Adipocyte (in vitro differentiated cells): ENCODE measurements at regions not wholly inside any gene's neighbourhood (a gene's known extent, or its start where the extent isn't known, plus 50 kb on each side); places are given as distances from the start of the nearest gene placed in this dataset.

ENCODE experiments used
- DNase-seq: peaks from one replicate; pipeline ENCODE4 v3.0.0-alpha.2; 2015; ENCODE audit warnings: low read depth
- H3K27me3 ChIP-seq: replicated peaks from 2 replicates; pipeline ENCODE4 v1.7.0; 2013; ENCODE audit warnings: mild to moderate bottlenecking, low read length, moderate library complexity; ENCODE audit not compliant: control insufficient read depth, insufficient read depth
- H3K36me3 ChIP-seq: 2 replicates; pipeline ENCODE4 v1.7.0; 2013; ENCODE audit warnings: low read length, mild to moderate bottlenecking, moderate library complexity; ENCODE audit not compliant: control insufficient read depth, insufficient read depth, severe bottlenecking
- H3K4me1 ChIP-seq: 2 replicates; pipeline ENCODE4 v1.7.0; 2013; ENCODE audit warnings: mild to moderate bottlenecking, low read length, moderate library complexity; ENCODE audit not compliant: control insufficient read depth, insufficient read depth
- H3K4me3 ChIP-seq: 2 replicates; pipeline ENCODE4 v1.7.0; 2013; ENCODE audit warnings: mild to moderate bottlenecking, low read length, moderate library complexity
- H3K9ac ChIP-seq: 2 replicates; pipeline ENCODE4 v1.7.0; 2013; ENCODE audit warnings: mild to moderate bottlenecking, low read length, moderate library complexity
- H3K9me3 ChIP-seq: 2 replicates; pipeline ENCODE4 v1.7.0; 2013; ENCODE audit warnings: mild to moderate bottlenecking, low read length, moderate library complexity; ENCODE audit not compliant: control insufficient read depth

DNA sequence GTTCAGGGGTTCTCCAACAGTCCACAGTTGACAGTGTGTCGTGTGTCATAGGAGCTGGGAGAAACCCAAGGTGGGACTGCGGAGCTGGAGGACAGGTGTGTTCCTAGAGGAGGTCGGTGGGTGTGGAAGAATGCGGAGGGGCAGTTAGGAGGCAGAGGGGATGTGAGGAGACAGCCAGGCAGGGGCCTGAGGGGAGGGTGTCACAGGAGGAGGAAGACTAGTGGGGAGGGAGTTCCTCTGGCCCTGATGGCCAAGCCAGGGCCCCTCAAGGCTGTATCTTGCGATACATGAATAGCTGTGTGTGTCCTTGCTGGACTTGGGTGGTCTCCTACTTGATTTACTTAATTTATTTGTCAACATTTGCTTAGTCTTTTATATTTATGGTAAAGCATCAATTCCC, 519.6 kb upstream of the HS6ST1 start:
- Histone ChIP-seq H3K4me3 (no peak overlapping the region), H3K27me3 (peaks cover 9% of the 10 kb centered on the region), H3K36me3 (no peaks in the 10 kb centered on the region), H3K4me1 (no peaks in the 10 kb centered on the region), H3K9me3 (no peaks in the 10 kb centered on the region), H3K9ac (no peak overlapping the region)
- DNase-seq = no peak

DNA sequence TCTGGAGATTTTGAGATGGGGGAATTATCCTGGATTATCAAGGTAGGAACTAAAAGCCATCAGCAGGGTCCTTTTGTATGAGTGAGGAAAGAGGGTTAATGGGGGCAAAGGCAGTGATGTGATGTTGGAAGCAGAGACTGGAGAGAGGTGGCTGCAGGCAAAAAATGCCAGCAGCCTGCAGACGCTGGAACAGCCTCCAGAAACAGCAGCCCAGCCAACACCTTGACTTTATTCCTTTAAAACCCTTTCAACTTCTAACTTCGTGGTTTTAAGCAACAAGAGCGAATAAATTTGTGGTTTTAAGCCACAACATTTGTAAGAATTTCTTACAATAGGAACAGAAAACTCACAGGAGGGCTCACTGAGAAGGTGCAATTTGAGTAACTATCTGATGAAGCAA, 523.1 kb upstream of the HS6ST1 start:
- DNase-seq = no peak
- Histone ChIP-seq H3K27me3 (peaks cover 5% of the 10 kb centered on the region), H3K4me1 (no peaks in the 10 kb centered on the region), H3K36me3 (no peaks in the 10 kb centered on the region), H3K4me3 (no peak overlapping the region), H3K9me3 (no peaks in the 10 kb centered on the region), H3K9ac (no peak overlapping the region)

DNA sequence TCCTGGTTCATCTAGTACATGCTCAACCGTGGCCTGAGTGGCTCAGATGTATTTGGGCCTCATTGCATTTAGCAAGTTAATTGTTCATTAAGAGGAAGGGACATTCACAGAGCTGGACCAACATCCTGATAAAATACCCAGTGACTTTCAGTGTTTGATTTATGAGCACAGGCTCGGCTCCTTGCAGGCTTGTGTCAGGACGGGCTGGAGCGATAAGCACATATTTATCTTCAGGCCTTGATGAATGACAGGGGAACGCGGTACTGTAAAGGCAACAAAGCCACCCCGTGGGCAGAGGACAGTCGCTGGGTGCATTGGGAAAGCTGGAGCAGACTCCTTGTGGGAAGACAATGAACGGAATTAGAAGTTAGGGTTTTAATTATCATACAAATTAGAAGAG, 548.6 kb upstream of the HS6ST1 start:
- Histone ChIP-seq H3K9ac (no peak overlapping the region), H3K27me3 (peaks cover 6% of the 10 kb centered on the region), H3K36me3 (no peaks in the 10 kb centered on the region), H3K4me1 (peaks cover 7% of the 10 kb centered on the region), H3K9me3 (no peaks in the 10 kb centered on the region), H3K4me3 (no peak overlapping the region)
- DNase-seq = no peak

DNA sequence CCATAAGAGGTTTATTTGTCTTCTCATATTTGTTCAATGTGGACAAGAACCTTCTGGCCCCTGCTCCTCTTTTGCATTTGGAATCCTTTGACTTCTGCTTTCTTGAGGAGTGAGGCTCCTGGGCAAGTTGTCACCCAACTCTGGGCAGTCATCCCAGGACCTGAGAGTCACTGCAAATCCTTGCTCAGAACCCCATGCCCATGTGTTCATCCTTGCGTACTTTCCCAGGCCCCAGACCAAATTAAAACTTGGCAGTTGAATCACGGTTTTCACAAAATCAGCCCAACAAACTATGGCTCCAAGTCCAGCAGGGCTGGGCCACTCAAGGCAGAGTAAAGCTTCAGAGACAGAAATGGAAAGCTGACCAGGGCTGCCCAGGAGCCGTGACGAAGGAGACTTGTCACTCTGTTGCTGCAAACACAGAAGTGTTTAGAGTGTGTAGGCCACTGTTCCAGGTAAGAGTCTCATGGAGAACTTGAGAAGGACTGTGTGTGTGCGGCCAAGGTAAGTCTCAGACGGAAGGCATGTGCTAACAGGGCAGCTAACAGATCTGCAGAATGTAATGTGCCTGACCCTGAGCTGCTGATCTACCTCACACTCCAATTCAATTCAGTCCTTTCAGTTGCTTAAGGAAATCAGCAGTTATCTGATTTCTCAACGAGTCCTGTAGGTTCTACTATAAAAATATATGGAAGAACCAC, 549.4 kb upstream of the HS6ST1 start:
- H3K9ac ChIP-seq = no peak overlapping the region
- H3K4me1 ChIP-seq = peaks cover 7% of the 10 kb centered on the region
- H3K36me3 ChIP-seq = no peaks in the 10 kb centered on the region
- H3K27me3 ChIP-seq = peaks cover 6% of the 10 kb centered on the region
- H3K4me3 ChIP-seq = no peak overlapping the region
- no peaks in the 10 kb centered on the region for H3K9me3 ChIP-seq
- DNase-seq = no peak

DNA sequence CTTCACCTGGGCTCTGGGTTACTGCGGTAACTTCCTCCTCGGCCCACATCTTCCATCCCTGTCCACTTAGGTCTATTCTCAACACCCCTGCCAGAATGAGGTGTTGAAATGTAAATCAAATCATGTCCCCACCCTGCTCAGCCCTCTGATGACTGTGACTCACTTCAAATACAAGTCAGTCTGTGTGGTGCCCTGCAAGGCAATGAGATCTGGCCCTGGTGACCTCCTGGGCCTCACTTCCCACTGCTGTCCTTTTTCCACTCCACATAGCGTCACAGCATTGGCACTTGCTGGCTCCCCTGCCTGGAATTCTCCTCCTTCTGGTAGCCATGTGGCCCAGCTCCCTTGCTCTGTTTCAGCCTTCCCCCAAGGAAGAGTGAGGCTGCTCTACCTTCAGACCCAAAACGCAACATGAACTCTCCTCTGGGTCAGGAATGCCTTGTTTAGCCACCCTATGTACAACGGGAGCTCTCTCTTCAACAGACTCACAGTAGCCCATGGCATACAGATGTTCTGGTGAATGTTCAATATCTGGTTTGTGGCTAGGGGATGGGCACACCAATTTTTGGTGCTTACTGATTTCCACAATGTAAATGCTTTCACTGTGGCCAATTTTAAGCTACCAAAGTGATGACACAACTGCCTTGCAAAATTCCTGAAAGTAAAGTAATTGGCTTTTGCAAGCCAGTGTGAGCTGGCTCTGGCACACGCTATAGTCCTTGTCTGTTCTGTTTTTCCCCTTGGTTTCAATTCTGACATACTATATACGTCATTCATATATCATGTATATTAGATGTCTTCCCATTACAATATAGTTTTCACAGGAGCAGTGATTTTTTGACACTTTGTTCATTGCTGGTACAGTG, 550.3 kb upstream of the HS6ST1 start:
- Histone ChIP-seq H3K9me3 (no peaks in the 10 kb centered on the region), H3K4me1 (peaks cover 7% of the 10 kb centered on the region), H3K36me3 (no peaks in the 10 kb centered on the region), H3K27me3 (peaks cover 6% of the 10 kb centered on the region), H3K9ac (no peak overlapping the region), H3K4me3 (no peak overlapping the region)
- DNase-seq = peak; percentile 1

DNA sequence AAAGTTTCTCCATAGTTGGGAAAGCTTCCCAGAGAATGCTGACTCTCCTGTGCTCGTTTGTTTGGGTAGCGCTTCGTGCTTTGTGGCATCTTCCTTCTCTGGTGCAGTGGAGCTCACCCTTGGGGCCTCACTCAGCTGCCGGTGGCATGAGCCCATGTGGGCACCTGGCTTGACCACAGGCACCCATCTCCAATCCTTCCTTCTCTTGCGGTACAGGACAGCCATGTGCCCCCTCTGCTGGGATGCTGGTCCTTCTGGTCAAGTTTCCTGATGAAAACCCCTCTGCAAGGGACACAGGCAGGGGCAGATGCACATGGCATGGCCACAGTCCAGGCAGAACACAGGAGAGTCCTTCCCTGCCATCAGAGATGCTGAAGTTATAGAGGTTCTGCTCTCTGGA, 555.9 kb upstream of the HS6ST1 start:
- Histone ChIP-seq H3K27me3 (peaks cover 10% of the 10 kb centered on the region), H3K36me3 (no peaks in the 10 kb centered on the region)

DNA sequence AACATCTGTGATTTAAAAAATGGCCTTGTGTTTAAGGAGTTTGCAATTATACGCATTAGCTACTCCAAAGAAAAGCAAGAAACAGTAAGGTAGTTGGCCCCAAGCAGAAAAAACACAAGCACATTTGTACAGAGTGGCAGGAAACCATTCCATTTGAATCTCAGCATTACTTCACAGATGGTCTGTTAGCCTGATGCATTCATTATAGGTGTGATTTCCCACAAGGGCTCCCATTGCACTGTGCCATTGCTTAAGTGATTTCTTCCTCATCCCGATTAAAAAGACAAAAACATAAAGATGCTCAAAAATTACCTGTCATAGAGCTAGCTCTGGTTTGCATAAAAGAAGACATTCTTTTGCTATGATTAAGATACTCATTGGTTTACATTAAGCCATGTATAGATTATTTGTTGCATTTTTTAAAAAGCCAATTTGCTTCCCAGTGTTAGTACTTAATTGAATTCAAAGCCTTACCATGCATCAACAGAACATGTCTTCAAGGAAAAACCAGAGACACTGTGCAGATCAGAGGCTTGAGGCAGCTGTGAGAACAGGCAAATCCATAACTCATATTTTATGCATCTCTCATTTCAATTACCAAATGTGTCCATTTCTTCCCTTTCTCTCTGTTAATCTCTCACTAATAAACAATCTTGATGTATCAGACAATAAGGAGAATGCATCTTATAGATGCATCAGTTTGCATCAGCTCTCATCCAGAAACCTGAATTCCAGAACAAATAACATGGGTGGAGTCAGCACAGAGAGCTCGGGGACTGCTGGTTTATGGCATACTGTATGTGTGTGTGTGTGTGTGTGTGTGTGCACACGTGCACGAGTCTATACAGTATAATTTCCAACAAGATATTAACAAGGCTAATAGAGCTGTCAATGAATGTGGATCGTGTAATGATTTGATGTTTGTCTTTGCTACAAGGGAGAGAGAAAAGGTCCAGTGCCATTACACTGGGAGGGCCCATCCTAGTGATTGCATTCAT, 558.6 kb upstream of the HS6ST1 start:
- DNase-seq = no peak

More for the DNA sequence above, 555.9 kb upstream of the HS6ST1 start:
- DNase-seq = no peak
- Histone ChIP-seq H3K4me3 (no peak overlapping the region), H3K9ac (no peak overlapping the region), H3K4me1 (no peaks in the 10 kb centered on the region), H3K9me3 (no peaks in the 10 kb centered on the region)

DNA sequence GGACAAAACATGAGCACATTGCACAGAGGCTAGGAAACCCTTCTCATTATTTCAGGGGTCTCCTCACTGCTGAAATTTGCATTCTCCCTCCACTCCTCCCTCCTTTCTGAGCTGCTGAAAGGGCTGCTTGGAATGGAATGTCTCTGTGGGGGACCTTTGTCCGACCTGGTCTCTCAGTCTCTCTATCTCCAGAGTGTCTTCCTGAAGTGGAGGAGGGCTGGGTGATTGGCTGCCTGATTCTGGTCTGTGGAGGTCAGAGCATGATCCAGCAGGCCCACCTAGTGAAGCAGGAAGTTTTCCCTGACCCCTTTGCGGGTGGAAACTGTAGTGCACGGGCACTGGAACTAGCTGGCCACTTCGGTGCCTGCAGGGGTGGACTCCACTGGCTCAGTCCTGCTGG, 560.5 kb upstream of the HS6ST1 start:
- Histone ChIP-seq H3K4me1 (no peaks in the 10 kb centered on the region), H3K9me3 (no peaks in the 10 kb centered on the region), H3K4me3 (no peak overlapping the region), H3K9ac (no peak overlapping the region), H3K27me3 (peaks cover 21% of the 10 kb centered on the region), H3K36me3 (no peaks in the 10 kb centered on the region)
- DNase-seq = no peak

More for the DNA sequence above, 558.6 kb upstream of the HS6ST1 start:
- Histone ChIP-seq H3K27me3 (peaks cover 21% of the 10 kb centered on the region), H3K9me3 (no peaks in the 10 kb centered on the region), H3K4me3 (no peak overlapping the region), H3K36me3 (no peaks in the 10 kb centered on the region), H3K9ac (no peak overlapping the region), H3K4me1 (no peaks in the 10 kb centered on the region)

DNA sequence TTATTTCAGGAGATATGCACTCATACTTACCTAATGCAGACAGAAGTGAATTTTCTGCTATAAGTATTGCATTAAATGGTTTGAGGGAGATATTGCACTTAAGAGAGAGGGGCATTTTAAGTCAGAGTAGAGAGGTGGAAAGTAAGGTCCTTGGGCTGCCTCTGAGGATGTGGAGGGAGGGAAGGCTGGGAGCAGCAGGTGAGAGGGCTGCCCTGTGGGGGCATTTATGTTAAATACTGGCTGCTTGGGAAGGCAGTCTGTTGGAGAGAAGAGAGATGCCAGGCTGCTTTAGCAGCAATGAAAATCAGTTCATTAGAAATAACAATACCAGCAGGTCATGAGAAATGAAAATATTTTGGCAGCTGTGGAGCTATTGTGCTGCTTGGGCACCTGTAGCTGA, 576.2 kb upstream of the HS6ST1 start:
- Histone ChIP-seq H3K4me1 (no peaks in the 10 kb centered on the region), H3K9ac (no peak overlapping the region), H3K36me3 (no peaks in the 10 kb centered on the region), H3K4me3 (no peak overlapping the region), H3K9me3 (no peaks in the 10 kb centered on the region), H3K27me3 (peaks cover 2% of the 10 kb centered on the region)
- DNase-seq = no peak

DNA sequence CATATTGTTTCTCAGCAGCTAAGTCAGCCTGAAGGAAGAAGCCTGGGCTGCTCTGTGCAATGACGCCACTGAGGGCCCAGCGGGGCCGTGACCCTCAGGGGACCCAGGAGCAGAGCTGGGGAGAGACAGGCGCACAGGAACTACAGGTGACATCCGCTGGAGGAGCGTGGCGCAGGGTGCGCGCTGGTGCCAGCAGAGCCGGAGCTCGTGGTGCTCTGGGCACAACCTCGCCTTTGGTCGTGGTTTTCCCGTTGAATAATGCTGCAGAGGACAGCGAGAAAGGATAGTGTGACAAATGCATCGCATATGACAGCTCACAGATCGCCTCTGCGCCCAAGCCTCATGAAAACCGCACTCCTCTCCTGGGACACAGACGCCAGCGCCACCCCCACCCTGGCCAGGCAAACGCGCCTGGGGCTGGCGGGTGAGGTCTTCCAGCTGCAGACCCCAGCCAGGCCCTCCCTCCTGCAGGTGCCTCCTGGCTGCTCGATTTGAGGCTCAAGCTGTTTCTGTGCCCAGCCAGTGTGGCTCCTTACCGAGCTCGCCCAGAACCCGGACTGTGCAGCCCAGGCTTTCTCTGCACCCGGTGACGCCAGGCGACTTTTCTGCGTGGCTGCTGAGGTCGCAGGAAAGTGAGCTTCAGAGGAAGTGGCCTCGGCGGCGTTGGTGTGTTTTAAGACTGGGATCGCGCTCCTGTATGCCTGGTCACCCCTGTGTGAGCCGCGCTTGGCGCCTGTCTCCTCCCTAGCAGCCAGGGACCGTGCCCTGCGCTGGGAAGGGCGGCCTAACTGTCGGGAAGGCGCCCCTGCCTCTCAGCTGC, 583.1 kb upstream of the HS6ST1 start:
- H3K4me1 ChIP-seq = no peaks in the 10 kb centered on the region
- no peak overlapping the region for H3K9ac ChIP-seq
- no peaks in the 10 kb centered on the region for H3K36me3 ChIP-seq
- no peak for DNase-seq
- peaks cover 11% of the 10 kb centered on the region for H3K9me3 ChIP-seq
- H3K4me3 ChIP-seq = no peak overlapping the region
- peaks cover 9% of the 10 kb centered on the region for H3K27me3 ChIP-seq
